DMS79 treated with DMSO at 0.1 percent for 48 hours (cell line): ENCODE measurements at regions not wholly inside any gene's neighbourhood (a gene's known extent, or its start where the extent isn't known, plus 50 kb on each side); places are given as distances from the start of the nearest gene placed in this dataset.

Source experiments
- DNase-seq: peaks from one replicate; lab custom pipeline; 2025; lab: John Stamatoyannopoulos, UW

DNA sequence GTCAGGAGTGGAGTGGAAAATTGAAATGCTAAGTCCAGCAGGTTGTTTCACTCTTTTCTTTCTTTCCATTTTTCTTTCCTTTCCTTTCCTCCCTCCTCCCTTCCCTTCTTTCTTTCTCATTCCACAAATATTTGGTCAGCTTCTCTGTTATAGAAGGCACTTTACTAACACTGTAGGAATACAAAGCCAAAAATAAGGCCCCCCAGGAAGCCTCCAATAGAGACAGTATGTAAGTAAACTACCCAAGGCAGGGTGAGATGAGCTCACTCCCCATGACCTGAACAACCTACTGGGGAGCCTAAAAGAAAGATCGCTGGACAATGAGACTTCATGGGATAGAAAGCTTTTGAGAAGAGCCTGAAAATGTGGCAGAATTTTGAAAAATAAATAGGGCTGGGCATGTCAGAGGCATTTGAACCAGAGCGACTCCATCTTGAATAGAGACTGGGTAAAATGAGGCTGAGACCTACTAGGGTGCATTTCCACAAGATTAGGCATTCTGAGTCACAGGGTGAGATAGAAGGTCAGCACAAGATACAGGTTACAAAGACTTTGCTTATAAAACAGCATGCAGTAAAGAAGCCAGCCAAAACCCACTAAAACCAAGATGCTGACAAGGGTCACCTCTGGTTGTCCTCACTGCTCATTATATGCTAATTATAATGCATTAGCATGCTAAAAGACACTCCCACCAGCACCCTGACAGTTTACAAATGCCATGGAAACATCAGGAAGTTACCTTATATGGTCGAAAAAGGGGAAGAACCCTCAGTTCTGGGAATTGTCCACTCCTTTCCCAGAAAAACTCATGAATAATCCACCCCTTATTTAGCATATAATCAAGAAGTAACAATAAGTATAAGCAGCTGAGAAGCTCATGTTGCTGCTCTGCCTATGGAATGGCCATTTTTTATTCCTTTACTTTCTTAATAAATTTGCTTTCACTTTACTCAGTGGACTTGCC, 158.9 kb upstream of the EGFLAM start:
- DNase-seq, result no peak

- DNase-seq, result no peak
These were observed 163.5 kb upstream of the EGFLAM start for GRCh38 chr5:38094889-38095288.

GRCh38 chr5:38093855-38094254, 164.5 kb upstream of the EGFLAM start:
- DNase-seq, result no peak

GRCh38 chr5:38086777-38087176, 171.6 kb upstream of the EGFLAM start:
- DNase-seq, result no peak

- DNase-seq, result no peak
These were observed 178.5 kb upstream of the EGFLAM start for GRCh38 chr5:38079620-38080402.

GRCh38 chr5:38078161-38078560, 180.2 kb upstream of the EGFLAM start:
- no peak for DNase-seq

DNA sequence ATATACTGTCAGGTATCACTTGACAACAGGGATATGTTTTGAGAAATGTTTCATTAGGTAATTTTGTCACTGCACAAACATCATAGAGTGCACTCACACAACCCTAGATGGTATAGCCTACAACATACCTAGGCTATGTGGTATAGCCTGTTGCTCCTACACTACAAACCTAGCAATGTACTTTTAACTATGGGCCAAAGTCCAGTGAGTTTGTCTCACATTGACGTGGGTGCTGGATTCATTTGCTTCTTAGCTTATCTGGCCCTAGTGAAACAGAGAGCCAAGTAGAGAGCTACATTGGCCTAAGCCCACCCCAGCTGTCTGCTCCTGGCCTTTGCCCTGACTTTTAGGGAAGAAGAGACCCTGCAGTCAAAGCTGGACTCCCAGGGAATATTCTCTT, 180.7 kb upstream of the EGFLAM start:
- DNase-seq, result no peak

GRCh38 chr5:38071831-38072694, 186.3 kb upstream of the EGFLAM start:
- no peak for DNase-seq

- no peak for DNase-seq
These were observed 187.9 kb upstream of the EGFLAM start for GRCh38 chr5:38070304-38070950.

DNA sequence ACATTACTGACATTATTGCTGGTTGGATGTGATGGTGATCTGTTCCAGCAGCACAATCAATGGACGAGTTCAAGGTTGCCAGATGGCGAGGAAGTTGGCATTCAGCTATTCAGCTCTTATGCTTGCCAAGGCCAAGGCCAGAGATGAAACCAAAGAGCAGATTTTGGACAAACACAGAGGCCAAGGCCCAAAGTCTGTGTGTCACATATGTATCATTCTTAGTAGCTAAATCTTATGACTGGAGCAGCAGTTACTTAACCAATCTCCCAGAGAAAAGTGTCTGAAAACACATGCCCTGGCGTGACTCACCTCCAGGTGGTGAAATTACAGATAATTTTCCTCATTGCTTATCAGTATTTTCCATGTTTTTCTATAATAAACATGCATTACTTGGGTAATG, 189.0 kb upstream of the EGFLAM start:
- no peak for DNase-seq

DNA sequence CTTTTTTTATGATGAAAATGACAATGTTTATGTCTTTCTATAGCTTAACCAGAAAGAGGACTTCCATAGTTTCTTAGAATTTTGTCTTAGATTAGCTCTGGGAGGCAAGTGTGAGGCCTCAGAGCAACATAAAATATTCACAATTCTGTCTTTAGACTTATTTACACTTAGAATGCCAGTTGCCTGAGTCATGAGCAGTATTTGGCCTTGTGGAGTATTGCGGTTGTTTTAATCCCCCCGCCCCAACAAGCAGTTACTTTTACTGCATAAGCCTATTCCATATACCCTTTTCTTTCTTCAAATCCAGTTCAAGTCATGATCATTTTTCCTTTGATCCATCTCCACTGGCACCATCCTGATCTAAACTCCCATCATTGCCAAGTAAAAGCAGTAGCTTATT, 198.0 kb upstream of the EGFLAM start:
- DNase-seq, result no peak

DNA sequence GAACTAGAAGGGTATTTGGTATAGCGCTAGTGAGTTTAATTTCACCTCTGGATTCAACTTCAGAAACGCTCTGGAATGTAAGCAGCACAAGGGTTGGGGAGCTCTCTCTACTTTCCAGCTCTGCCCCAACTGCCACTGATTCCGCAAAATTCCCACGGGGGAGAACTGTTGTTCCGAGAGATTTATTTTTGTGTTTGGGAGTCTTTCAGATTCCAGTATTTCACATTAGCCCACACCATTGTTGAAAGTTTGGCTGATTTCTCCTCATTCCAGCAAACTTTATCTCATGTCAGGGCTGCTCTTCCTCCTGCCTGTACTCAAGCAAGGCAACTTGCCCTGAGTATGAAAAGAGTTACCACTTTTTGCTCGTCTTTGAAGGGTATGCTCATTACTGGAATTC, 198.5 kb upstream of the EGFLAM start:
- no peak for DNase-seq

- no peak for DNase-seq
These were observed 206.4 kb upstream of the EGFLAM start for GRCh38 chr5:38051711-38052511.

DNA sequence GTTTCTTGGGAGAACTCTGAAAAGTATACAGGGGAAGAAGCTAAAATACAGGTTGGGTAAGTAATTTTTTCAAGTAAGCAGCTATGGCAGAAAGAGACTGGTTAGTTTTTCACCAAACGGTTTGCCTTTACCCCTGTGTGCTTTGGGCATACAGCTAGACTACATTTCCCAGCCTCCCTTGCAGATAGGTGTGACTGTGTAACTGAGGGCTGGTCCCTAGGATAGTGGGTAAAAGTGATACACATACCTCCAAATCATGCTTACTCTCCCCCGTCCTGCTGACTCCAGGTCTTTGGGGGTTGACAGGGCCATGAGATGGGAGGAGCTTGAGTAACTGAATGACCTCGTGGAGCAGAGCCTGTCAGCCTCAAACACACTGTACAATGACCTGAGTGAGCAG, 208.6 kb upstream of the GDNF start:
- no peak for DNase-seq

DNA sequence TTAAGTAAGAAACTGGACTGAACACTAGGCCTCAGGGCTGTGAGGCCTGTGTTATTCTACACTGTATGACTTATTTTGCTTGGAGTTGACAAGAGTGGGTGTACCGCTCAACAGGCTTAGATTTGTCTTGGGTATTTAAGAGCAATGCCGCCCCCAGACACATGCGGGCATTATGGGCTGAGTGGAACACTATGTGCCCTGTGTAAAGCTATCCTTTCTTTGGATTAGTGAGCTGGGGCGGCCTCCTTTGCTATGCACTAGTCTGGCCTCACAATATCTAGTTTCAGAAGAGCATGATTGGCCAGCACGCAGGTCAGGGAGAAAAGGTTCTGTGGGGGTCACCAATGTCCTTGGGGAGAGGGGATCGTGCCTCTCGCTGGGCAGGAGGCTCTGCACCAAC, 206.3 kb upstream of the GDNF start:
- no peak for DNase-seq

GRCh38 chr5:38045446-38045845, 205.6 kb upstream of the GDNF start:
- DNase-seq, result no peak

DNA sequence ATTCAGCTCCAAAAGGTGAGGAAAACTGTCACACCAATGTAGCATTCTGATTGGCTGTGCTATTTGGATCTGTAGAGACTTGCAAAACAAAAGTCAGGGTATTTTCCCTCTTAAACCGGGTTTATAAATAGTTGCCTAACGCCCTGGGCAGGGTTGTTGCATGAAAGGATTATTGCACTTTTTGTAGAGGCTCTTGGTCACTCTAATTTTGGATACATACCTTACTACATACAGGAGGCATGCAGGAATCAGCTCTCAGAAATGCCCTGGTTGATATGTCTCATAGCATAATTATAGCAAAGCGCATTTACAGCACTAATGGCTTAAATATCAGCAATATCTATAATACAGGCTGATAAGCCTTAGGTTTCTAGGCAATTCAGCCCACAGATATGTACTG, 200.0 kb upstream of the GDNF start:
- DNase-seq, result no peak

DNA sequence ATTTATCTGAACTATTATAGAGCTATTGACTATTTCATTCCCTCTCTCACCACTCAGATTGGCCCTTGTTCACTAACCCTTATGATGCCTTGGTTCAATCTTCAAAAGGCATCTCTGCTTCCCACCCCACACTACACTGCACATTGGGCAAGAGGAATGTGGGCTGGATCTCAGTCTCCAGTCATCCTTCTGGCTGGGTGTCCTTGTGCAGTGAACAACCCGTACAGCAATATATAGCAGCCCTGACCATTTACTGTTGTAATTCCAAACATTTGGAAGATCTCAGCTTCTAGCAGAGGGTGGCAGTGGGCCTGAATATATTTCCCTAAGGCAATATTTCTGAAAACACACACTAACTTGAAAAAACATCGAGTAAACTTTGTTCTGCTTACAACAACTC, 199.2 kb upstream of the GDNF start:
- DNase-seq, result no peak

- no peak for DNase-seq
These were observed 196.9 kb upstream of the GDNF start for GRCh38 chr5:38036765-38037164.

GRCh38 chr5:38032149-38032548, 192.3 kb upstream of the GDNF start:
- no peak for DNase-seq

DNA sequence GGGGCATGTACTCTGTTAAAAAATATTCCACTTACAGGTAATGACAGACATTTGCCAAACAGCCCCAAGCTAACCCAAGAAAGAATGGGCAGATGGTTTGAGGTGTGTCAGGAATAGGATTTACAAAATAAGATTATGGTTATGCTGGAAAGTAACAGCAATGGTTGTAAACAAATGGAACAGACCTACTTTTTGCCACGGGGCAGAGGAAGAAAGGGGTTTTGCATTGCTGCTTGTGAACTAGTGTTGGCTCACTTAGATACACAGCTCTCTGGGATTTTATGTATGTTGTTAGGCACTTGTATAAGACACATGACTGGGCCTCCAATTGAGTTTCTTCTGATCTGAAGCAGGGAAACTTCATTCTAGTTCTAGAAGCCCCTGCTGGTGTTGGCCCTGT, 191.5 kb upstream of the GDNF start:
- DNase-seq, result no peak
